Cerebellar nuclear complex (tissue), 1 donor: ENCODE measurements at regions not wholly inside any gene's neighbourhood (a gene's known extent, or its start where the extent isn't known, plus 50 kb on each side); places are given as distances from the start of the nearest gene placed in this dataset.

ENCODE experiments used
- DNase-seq, 2 experiments: peaks; one replicate each; lab custom pipeline; 2025; lab: John Stamatoyannopoulos, UW

DNA sequence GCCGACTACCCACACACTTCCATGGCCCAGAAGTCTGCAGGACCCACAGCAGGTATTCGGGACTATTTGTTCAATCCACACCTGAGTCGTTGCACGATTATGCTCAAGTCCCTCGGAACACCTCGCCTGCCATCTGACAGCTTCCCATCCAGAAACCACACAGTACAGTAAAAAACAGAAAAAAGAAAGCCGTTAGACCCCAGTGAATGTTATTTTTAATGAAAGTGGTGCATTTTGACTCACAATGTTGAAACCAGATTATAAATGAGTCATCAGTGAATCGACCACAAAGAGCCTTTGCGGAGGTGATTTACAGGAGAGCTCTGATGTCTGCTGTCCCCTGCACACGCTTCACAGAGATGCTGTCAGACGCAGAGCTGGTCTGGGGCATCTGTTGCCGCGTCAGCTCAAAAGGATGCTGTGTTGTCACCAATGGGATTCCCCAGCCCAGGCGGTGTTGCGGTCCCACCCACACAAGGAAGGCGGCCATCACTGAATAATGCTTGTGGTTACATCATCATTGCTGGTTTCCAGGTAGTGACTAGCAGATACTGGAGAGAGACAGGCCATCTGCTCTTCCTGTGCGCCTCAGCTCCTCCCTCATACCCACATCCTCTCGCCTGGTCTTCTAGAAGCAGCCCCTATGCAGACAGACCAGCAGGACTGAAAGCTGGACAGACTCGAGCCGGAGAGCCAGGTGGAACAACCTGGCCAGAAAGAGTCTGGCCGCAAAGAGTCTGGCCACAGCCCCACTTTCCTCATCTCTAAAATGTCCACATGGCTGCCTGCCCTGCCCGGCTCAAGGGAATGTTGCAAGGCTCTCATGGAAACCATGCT is 116.8 kb downstream of the TOMM20 start:
- peak in 1 of 2 experiments; percentile 42 for DNase-seq

DNA sequence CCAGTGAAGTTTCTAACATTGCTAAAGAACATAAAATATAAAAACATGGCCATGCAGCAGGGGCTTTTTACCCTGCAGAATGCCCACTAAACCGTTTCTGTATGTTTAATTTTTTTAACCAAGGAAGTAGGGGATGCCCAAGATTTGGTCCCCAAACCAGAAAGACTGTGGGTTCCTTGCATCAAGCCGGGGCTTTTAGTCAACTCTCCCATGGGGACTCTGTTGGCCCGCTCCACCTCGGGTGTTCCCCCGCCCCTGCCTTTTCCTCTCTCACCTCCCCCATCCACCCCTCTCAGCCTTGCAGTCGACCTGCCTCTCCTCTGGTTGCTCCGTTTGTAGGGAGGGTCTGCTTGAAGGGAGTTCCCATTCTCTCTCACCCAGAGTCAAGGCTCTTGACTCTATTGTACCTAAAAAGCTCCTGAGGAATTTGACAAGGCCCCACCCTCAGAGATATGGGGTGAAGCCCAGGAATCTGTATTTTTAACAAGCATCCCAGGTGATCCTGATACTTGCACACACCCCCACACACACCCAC is 117.5 kb downstream of the TOMM20 start:
- no peak for DNase-seq

DNA sequence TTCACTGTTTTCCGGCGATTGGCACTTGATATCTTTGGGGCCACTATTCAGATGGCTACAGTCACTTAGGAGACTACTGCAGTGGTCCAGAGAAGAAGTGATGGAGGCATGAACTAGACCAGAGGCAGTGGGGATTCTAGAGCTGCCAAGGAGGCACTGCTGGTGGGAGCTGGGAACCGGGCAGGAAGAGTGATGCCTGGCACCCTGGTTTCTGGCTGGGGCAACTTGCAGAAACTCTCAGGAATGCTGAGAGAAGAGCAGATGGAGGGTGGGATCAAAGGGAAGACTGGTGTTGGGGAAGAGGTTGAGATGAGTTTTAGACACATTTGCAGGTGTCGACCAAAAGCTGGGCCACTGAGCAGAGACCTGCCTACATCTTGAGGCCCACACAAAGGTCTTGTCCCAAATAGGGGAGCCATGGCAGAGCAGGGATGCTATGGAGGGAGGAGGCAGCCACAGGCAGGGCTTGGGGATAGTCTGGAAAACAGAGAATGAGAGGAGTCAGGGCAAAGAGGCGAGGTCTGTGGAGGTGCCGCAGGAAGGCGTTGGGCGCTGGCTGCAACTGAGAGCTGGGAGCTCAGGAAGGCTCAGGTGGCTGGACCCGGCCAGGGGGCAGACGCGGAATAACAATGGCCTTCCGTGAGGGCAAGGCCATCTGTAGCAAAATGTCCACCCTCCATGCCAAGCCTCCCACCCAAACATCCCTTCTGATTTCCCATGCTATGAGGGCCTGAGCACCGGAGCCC is 118.9 kb downstream of the TOMM20 start:
- no peak for DNase-seq

DNA sequence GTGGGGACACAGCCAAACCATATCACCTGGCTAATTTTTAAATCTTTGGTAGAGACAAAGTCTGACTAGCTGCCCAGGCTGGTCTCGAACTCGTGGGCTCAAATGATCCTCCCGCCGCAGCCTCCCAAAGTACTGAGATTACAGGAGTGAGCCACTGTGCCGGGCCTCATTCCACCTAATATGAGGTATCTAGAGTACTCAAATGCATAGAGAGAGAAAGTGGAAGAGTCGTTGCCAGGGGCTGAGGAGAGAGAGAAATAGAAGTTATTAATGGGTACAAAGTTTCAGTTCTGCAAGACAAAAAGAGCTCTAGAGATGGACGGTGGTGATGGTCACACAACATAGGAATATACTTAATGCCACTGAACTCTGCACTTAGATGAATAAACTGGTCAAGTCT is 119.6 kb downstream of the TOMM20 start:
- no peak for DNase-seq

DNA sequence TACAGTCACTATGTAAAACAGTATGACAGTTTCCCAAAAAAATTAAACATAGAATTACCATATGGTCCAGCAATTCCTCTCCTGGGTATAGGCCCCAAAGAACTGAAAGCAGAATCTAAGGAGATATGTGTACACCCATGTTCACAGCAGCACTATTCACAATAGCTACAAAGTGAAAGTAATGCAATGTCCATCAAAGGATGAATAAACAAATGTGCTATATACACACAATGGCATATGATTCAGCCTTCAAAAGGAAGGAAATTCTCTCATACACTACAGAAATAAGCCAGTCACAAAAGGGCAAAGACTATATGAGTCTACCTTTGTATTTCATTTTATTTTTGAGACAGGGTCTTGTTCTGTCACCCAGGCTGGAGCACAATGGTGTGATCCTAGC is 120.4 kb downstream of the TOMM20 start:
- no peak for DNase-seq

DNA sequence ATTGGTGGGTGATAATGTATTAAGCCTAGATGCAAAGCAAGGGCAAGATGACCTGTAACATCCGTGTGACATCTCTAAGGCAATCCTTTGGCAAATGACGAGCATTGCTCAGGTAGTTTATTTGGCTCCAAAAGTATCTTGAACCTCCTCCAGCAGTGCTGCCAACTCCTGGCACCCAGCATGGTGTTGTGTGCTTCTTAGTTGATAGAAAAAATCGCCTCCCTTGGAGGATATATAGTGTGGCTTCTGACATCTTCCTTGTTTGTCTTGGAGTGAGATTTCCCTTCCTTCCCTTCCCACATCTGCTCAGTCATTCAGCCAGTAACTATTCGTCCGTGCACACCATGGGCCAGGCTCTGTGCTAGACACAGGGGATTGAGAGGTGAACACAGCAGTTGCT is 121.8 kb downstream of the TOMM20 start:
- no peak for DNase-seq

DNA sequence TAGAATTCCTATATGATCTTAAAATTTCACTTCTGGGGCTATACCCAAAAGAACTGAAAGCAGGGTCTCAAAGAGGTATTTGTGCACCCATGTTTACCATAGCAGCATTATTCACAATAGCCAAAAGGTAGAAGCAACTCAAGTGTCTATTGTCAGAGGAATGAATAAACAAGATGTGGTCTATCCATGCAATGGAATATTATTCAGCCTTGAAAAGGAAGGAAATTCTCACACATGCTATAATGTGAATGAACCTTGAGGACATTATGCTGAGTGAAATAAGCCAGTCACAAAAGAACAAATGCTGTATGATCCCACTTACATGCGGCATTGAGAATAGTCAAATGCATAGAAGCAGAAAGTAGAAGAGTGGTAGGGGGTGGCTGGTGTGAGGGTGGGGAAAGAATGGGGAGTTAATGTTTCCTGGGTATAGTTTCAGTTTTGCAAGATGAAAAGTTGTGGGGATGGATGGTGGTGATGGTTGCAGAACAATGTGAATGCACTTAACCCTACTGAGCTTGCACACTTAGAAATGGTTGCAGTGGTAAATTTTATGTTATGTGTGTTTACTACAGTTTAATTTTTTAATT is 122.4 kb downstream of the TOMM20 start:
- DNase-seq: no peak

DNA sequence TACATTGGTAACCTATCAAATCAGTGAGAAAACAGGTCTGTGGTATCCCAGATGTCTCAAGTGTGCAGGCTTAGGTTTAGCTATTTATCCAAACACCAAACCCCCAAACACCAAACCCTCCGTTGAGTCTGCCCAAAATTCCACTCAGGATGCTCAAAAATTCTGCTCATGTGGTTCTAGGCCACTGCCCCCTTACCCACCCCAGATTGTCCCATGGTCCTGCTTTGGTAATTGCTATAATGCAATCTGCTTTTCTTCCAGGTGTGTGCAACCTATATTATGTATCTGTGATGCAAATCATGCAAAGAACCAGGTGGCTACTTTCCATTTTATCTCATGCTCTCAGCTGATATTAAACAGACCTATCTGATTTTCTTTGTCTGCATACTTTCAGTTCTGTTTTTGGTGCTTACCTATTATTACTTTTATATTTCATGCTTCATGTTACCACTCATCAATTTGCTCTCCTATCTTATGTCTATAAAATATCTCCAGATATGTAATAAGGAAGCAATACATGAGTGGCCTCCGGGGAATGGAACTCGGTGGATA is 123.7 kb downstream of the TOMM20 start:
- DNase-seq: no peak

DNA sequence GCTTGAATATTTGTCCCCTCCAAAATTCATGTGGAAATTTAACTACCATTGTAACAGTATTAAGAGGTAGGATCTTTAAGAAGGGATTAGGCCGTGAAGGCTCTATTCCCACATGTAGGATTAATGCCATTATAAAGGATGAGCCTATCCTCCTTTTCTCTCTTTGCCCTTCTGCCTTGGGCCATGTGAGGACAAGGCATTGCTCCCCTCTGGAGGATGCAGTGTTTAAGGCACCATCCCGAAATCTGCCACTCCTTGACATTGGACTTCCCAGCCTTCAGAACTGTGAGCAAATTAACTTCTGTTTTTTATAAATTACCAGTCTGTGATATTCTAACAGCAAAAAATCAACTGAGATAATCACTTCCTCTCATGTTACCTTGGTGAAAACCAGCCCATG is 124.4 kb downstream of the TOMM20 start:
- DNase-seq: no peak

DNA sequence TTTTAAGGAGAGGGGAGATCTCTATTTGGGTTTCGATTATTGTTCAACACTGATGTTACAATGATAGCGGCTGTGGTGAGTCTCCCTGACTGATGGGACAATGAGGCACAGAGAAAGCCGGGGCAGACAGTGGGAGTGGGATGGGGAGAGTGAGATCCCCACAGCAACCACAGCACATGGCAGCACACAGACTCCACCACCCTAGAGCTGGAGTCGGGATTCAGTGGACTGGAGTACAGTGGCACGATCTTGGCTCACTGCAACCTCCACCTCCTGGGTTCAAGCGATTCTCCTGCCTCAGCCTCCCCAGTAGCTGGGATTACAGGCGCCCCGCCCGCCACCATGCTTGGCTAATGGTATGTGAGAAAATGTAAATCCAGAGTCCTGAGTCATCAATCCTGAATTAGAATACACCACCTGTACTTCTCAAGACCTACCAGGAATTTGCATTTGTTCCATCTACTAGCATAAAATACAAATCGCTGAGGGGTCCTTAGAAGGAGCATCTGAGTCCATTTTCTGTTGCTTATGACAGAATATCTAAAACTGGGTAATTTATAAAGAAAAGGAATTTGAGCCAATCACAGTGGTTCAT is 125.8 kb downstream of the TOMM20 start:
- no peak for DNase-seq

DNA sequence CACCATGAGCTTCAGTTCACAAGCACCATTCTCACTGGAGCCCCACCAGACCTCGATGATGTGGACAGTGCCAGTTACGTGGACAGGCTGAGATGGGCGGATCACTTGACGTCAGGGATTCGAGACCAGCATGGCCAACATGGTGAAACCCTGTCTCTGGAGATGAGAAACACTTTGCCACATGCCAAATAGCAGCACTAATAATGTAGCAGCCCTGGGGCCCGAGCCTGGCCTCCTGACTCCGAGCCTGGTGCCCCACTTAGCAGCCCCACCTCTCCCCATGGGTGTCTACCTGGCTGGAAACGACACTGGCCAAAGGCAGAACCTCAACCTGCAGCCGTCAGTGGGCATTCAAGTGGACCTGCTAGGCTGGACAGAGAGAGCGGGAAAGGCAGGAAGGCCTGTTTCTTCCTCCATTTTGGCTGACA is 129.1 kb downstream of the TOMM20 start:
- no peak for DNase-seq

DNA sequence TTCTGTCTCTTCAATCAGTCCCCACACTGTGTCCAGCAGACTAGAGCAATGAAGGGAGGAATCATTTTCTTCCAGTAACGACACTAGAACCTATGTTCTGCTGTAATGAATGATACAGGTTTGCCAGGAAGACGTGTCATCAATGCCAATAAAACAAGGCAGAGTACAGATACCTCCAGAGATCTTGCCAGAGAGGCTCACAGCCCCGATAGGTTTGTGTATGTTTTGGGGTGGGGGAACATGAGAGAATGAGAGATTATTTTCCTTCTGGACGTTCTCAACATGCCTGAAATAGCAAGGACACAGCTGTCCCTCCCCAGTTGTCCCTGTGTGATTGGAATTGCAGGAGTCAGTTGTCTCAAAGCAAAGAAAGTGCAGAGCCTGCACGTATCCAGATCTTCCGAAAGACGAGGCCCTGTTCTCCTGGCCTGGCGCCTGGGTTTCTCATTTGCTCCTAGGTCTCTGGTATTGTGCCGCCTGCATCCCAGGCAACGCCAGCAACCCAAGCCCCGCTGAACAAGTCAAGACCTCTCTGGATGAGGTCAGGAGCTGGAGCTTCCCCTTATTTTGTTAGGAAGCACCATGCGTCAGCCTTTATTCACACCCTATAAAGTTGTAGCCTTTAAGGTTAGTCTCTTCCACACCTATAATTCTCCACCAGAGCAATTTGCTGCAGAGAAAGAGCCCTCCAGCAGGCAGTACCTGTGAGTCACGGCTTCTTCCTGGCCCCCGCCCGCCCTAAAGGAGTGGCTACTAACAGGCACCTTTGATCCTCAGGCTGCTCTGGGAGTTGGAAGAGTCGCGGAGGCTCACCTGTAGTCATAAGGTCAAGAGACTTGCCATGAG is 130.5 kb downstream of the TOMM20 start:
- DNase-seq: no peak

DNA sequence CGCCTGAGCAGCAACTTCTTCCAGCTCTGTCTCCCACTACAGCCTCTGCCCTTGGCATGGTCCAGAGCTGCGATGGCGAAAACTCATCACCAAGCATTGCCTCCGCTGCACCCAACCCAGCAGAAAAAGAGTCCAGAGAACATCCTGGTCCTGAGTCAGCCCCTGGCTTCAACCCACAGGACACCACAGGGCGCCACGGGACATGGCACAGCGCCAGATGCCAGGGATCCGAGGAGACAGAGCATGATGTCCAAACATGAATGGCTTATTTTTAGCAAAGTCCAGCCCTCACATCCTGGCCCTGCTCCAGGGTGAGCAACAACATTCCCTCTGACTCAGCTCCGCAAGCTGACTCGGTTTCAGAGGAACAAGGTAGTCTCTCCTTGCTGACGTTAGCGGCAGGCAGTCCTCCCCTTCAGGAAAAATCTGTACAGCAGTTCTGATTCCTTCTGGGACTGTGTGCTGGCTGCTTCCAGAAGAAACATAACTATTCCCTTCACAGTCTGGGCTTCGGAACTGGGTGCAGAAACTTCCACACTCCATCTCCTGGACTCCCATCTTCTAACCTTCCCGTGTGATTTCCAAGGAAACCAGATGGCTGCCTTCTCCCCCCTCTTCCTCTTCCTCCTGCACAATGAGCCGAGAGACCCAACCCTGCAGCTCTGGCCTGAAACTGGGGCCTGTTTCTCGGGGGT is 131.3 kb downstream of the TOMM20 start:
- DNase-seq: peak; percentile 93 to 97

DNA sequence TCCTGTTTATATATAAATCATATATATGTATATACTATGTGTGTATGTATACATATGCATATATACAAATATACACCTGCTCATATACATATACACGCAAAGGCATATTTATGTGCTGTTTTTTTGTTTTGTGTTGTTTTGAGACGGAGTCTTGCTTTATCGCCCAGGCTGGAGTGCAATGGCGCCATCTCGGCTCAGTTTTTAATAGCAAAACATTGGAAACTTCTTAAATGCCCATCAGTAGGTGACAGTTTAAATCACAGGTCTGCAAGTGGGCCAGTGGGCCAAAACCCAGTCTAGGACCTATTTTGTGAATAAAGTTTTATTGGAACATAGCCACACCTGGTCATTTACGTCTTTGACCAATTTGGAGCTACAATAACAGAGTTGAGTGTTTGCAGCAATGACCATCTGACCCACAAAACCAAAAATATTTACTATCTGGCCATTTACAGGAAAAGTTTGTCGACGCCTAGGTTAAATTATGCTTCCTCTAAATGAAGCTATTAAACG is 132.3 kb downstream of the TOMM20 start:
- no peak for DNase-seq

DNA sequence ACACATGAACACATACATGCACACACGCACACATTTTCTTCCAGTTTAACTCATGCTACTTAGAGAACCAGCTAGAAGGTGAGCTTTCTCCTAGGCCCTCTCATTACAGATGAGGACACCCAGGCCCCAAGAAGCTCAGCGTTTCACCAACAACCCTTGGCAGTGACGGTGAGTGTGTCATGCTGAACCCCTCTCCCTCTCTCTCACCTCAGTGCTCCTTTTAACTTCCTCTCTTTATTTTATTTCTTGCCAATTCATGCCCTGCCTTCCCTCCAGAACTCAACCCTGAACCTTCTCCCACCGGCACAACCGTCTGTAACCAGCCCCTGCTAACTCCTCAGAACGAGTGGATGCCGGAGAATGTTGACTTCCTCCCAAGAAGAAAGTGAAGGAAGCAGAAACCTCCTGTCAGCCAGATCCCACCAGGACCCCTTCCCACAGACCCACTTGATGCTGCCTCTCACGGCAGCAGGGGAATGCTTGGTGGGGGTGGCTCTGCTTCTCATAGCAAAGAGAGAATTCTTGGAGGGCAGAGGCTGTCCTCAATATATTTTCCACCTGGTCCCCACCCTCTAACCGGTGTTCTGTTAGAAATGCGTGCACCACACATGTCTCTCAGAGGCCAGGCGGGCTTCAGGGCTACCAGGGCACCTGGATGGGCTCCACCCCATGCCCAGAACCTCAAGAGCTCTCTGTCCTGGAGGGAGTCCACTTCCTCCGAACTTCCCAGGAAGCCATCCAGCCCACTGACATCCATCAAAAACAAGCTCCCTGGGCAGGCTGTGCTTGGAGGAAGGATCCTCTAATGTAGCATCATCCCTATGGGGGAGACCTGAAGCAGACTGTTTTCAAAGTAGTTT is 134.0 kb downstream of the TOMM20 start:
- DNase-seq: no peak

DNA sequence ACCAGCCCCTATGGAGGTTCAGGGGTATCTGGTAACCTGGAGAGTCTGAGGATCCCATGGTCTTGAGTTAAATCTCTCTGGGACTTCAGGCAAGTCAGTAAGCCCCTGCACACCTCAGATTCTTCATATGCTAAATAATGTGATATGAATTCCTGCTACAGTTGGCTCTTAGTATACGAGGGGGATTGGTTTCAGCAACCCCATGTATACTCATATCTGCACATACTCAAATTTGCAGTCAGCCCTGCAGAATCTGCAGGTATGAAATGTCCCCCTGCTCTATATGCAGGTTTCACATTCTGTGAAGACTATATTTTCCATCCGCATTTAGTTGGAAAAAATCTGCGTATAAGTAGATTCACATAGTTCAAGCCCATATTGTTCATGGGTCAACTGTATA is 136.6 kb downstream of the TOMM20 start:
- DNase-seq: no peak

DNA sequence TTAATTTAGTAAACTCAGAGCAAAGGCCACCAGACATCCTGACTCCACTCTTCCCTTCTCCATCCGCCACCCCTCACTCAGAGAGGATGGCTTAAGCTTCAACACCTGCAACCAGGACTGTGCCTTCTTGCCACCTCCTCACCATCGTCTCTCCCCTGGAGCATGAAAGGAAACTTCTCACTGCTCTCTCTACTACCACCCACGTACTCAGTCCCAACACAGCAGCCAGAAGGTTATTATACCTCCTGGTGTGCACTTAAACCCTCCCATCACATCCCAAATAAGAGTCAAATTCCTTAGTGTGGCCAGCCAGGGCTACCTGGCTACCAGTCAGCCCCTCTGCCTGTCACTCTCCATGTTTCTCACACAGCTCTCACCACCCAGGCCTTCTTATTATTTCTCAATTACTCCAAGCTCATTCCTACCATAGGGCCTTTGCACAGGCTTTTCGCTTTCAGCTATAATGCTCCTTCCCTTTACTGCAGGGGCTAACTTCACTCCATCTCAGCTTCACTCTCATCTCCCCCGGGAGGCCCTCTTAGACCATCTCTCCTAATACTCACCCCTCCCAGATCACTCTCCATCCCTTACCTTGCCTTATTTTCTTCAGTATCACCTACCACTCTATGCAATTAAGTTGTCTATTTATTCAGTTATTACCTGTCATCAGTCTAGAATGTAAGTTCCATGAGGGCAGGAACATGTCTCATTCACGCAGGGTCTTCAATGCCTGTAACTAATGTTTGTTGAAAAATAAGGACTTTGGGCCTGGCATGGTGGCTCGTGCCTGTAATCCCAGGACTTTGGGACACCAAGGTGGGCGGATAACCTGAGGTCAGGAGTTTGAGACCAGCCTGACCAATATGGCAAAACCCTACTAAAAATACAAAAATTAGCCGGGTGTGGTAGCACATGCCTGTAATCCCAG is 137.5 kb downstream of the TOMM20 start:
- no peak for DNase-seq

DNA sequence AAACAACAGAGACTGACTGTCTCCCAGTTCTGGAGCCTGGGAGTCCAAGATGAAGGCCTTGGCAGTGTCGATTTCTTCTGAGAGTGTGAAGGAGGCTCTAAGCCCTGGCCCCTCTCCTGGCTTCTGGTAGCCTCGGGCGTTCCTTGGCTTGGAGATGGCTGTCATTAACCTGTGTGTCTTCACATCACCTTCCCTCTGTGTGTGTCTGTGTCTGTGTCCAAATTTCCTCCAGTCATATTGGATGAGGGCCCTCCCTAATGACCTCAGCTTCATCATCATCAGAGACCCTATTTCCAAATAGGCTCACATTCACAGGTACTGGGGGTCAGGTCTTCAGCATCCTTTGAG is 138.3 kb downstream of the TOMM20 start:
- no peak for DNase-seq
